GM13976 (cell line): ENCODE measurements at regions not wholly inside any gene's neighbourhood (a gene's known extent, or its start where the extent isn't known, plus 50 kb on each side); places are given as distances from the start of the nearest gene placed in this dataset.

ENCODE experiments used
- DNase-seq: peaks from one replicate; pipeline ENCODE4 v3.0.0; 2012; ENCODE audit warnings: low spot score
- in situ Hi-C: fragments of 300-500 bp; cut with MboI; formaldehyde crosslinking; loops from one replicate; pipeline ENCODE4 v1.12.0; 2022; ENCODE audit warnings: low sequenced_read_pairs, mixed read lengths, inconsistent platforms; ENCODE audit not compliant: unreplicated experiment
- TF ChIP-seq, protein P1 (sequence below): IDR thresholded peaks from 2 replicates; pipeline ENCODE4 v1.5.1; 2012; ENCODE audit warnings: borderline replicate concordance, mild to moderate bottlenecking; ENCODE audit not compliant: insufficient read depth; ENCODE audit errors: extremely low read depth, missing control alignments, control extremely low read depth

DNA sequence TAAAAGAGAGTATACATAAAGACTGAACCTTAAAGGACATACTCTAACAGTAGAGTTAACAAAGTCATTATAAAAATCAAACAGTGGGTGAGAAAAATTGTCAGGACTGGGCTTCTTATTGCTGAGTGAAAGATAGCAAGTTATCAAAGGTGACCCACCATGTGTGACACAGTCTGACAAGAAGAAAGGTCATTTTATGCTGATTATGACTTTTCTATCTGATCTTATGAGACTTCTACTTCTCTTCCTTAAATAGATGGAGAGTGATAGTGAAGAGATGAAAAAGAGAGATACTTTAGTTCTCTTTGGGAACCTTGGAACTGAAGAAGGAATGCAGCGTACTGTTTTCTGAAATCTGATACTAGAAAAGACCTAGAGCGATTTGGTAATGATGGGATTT lies 2157.1 kb downstream of the NCAM2 start:
- TF ChIP-seq, protein P1, sequence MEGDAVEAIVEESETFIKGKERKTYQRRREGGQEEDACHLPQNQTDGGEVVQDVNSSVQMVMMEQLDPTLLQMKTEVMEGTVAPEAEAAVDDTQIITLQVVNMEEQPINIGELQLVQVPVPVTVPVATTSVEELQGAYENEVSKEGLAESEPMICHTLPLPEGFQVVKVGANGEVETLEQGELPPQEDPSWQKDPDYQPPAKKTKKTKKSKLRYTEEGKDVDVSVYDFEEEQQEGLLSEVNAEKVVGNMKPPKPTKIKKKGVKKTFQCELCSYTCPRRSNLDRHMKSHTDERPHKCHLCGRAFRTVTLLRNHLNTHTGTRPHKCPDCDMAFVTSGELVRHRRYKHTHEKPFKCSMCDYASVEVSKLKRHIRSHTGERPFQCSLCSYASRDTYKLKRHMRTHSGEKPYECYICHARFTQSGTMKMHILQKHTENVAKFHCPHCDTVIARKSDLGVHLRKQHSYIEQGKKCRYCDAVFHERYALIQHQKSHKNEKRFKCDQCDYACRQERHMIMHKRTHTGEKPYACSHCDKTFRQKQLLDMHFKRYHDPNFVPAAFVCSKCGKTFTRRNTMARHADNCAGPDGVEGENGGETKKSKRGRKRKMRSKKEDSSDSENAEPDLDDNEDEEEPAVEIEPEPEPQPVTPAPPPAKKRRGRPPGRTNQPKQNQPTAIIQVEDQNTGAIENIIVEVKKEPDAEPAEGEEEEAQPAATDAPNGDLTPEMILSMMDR, result no peak
- no peak for DNase-seq
- in situ Hi-C loops, result no loop called here

DNA sequence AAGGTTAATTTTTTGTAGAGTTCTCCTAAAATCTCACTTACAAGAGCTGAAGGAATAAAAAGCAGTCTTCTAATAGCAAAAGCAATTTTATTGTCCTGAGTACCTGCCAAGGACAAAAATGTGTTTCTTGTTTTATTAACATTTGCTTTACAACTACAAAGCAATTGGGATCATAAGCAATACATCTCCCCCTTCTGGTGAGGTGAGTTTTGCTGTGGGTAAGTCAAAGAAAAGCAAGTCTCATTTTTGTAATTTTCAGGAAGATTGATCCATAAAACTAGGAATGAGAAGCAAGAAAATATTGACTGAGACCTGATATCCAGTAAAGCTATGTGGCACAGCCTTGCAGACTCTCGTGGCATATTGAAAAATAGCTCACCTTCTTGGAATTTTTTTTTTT lies 2162.7 kb downstream of the NCAM2 start:
- TF ChIP-seq, protein P1, result no peak
- no peak for DNase-seq
- in situ Hi-C loops, result no loop called here

DNA sequence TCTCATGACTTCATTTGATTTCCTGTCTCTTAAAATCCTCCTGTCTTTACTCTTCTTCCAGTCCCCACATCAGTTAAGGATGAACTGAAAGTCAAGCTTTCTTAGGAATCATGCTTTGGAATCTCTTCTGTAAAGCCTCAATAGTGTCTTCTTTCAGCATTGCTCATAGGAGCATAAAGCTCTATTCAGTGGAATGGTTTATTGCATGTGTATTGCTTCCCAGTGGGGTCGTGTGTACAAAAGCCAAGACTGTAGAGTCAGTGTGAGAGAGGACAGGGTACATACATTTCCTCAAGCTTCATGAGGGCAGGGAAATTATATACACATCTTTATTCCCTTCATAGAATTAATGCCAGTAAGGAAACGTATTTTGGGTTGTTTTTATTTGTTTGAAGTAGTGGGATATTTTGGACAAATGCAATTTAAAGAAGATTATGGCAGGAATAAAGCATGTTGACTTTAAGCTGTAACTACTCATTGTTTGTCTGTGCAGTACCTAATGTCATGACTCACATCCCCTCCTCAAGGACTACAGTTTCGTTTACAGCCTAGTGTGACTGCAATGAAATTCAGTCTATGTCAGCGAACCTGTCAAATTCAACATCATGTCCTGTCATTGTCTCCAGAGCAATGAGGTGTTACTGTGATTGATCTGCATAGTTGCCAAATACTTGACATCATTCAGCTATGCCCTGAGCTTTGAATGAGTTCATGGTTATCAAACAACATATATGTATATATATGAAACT lies 2164.2 kb downstream of the NCAM2 start:
- DNase-seq, result no peak
- in situ Hi-C loops, result no loop called here
- TF ChIP-seq, protein P1, result no peak
